GM19452 (cell line): ENCODE measurements at regions not wholly inside any gene's neighbourhood (a gene's known extent, or its start where the extent isn't known, plus 50 kb on each side); places are given as distances from the start of the nearest gene placed in this dataset.
"Not testable (repeated sequence)": the region's sequence is repeated elsewhere in the genome, so short reads cannot be mapped to it uniquely, and the experiment has no call there.

ENCODE experiments used
- ATAC-seq: cut with Tn5 transposase; IDR thresholded peaks from one replicate; pipeline ENCODE4 v1.9.1; 2021; ENCODE audit not compliant: unreplicated experiment

DNA sequence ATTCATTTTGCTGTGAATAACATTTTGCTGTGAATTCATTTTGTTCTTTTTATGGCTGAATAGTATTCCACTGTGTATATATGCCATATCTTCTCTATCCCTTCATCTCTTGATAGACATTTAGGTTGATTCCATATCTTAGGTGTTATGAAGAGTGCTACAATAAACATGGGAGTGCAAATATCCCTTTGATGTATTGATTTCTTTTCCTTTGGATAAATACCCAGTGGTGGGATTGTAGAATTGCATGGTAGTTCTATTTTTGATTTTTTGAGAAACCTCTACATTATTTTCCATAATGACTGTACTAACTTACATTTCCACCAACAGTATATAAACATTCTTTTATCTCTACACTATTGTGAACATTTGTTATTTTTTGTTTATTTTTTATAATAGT lies 555.9 kb downstream of the PDHA2 start:
- ATAC-seq = no peak

DNA sequence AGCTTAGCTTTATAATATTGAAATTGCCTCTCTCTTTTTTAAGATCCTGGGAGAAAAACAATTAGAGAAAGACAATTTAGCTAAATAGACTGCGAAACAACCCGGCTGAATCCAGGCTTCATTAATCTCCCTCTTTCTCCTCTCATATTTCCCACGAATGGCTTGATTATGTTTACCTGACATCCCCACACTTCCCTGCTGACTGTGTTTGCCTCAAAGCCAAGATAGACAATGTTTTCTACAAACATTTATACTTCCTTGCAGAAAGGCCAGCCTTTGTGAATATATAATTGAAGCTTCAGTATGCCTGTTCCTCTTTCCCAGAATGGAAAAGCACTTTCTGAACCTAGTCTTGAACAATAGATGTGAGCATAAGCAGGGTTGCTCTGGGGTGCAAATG lies 566.8 kb downstream of the PDHA2 start:
- ATAC-seq = no peak

DNA sequence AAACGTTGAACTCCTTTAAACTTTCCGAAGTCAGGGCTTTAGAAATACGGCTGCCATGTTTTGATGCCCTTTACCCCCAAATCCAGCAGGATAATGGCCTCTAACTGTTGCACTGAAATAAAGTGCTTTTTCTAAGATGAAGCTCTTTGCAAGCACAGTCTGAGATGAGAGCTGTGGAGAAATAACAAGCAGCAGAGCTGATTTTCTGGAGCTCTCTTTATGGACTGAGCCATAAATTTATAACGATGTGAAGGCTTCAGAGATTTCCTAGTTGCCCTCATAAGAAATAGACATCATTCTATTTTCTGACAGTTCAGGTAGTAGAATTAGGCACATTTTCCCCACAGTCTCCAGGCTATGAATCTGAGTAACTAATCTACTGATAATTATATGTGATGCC lies 567.3 kb downstream of the PDHA2 start:
- ATAC-seq = no peak

DNA sequence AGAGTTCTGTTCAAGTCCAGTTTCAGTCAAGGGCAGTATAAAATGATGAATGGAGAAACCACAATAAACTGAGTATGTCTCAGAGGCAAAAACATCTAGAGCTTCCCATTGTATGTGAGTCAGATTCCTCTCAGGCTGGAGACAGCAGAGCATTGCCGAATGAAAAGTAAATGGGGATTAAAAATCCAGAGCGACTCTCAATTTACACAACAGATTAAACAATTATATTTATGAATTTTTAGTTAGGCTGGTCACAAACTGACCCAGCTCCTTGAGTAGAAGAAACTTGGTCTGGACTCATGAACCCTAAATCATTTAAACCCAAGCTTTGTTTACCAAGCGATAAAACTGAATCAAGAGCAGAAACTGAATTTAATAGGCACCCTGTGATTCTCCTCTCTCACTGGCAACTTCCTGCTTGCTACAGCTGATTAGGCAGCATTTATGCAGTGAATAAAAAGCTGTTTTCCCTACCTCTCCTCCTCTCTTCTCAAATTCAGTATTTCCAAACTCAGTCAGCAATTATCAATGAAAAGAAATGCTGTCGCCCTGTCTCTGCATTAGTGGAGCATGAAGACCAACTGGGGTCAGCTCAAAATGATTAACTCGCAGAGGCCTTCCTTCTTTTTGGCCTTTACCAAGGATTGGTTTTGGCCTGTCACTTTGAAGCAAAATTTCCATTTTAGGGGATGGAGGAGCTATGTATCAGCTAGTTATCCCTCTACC lies 568.0 kb downstream of the PDHA2 start:
- ATAC-seq = no peak

DNA sequence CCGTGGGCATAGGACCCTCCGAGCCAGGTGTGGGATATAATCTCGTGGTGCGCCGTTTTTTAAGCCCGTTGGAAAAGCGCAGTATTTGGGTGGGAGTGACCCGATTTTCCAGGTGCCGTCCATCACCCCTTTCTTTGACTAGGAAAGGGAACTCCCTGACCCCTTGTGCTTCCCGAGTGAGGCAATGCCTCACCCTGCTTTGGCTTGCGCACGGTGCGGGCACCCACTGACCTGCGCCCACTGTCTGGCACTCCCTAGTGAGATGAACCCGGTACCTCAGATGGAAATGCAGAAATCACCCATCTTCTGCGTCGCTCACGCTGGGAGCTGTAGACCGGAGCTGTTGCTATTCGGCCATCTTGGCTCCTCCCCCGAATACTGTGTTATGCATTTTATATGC lies 575.0 kb downstream of the PDHA2 start:
- not testable (repeated sequence) for ATAC-seq

DNA sequence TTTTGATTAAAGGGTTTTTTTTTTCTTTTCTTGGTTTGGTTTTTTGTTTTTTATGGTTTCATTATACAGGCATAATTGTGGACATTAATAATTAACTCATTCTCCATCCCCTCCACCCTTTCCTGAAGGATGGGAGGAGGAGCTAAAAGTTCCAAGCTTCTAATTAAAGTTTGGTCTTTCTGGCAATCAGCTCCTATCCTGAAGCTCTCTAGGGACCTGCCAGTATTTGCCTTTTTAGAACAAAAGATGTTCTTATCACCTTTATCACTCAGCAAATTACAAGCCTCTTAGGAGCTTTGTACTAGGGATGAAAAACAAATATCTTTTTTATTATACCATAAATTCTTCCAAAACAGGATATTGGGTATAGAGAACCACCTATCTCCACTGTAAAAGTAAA lies 589.8 kb downstream of the PDHA2 start:
- ATAC-seq = no peak

DNA sequence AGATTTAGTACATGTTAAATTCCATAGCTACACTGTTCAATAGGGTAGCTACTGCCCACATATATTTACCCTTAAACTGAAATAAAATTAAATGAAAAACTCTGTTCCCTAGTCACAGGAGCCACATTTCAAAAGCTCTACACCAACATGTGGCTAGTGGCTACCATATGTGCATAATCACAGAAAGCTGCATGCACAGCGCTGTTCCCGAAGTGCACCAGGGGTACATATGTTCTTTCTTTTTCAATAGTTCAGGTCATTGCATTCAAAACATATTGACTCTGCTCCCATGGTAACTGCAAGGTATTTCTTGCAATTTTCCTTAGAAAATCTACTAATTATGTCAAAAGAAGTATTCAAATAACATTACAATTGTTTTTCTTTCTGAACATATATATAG lies 591.2 kb downstream of the PDHA2 start:
- no peak for ATAC-seq

DNA sequence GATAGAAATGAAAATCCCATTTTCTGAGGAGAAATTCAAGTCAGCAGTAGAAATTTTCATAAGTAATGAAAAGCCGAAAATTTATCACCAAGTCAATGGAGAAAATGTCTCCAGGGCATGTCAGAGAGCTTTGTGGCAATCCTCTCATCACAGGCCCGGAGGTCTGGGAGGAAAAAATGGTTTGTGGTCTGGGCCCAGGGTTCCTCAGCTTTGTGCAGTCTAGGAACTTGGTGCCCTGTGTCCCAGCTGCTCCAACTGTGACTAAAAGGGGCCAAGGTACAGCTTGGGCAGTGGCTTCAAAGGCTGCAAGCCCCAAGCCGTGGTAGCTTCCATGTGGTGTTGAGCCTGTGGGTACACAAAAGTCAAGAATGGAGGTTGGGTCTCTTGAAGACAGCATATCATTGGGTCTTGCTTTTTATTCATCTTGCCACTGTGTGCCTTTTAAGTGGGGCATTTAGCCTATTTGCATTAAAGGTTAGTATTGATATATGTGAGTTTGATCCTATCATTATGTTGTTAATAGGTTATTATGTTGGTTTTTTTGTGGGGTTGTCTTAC lies 608.5 kb downstream of the PDHA2 start:
- ATAC-seq = no peak

DNA sequence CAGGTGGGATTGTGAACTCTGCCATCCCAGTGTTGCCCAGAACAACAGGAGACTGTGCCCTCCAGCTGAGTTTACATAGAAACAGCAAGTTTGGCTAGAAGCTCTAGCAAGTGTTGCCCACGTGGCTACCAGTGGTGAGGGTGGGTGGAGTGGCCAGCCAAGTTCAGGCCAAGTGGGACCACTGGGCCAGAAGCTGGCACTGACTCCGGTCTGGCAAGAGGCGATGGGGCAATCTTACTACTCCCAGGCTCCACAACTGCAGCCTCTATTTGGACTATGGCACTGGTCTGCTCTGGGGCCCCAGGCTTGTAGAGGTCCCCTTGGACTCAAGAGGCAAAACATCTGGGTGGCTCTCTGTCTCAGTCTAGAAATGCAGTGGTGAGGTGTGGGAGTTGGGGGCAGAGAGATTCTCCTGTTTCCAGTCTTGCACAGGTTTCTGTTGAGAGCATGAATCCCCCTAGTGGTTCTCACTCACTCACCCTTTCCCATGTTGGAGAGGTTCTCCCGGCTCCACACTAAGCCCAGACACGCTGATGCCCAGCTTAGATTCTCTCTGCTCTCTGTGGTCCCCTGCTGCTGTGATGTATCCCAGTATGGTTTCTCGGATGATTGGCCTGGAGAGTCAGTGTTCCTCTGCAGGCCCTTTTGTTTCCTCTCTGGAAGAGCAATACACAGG lies 615.3 kb downstream of the PDHA2 start:
- no peak for ATAC-seq

DNA sequence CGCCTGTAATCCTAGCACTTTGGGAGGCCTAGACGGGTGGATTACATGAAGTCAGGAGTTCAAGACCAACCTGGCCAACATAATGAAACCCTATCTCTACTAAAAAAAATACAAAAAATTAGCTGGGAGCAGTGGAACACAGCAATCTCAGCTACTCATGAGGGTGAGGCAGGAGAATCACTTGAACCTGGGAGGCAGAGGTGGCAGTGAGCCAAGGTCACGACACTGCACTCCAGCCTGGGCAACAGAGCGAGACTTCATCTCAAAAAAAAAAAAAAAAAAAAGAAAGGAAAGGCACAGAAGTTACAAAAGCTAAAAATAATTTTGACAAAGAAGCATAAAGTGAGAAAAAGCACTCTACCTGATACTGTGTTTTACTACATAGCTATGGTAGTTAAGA lies 618.1 kb downstream of the PDHA2 start:
- not testable (repeated sequence) for ATAC-seq

DNA sequence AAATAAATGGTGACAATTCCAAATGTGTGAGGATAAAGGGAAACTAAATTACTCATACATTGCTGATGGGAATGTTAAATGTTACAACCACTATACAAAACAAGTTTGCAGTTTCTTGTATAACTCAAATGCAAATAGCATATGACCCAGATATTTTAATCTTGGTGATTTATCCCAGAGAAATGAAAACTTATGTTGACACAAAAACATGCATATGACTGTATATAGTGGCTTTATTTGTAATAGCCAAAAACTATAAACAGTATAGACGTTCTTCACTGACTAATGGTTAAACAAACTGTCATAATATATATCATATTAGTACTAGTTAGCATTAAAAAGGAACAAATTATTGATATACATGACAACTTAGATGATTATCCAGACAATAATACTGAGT lies 619.2 kb downstream of the PDHA2 start:
- no peak for ATAC-seq

DNA sequence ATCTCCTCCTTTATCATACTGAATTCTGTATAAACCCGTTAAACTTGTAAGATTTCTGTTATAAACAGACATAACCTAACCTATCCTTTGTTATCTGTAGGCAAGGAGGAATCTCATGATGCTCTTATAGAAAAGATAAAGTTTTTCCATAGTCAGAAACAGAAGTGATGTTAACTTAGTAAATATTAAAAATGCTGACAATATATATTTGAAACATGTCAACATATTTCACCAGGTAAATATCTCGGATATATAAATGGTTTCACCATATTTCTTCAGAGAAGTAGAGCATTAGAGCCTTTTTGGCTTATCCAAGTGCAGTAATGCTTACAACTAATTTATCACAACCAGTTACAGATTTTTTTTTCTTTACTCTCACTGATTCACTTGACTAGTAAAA lies 625.9 kb downstream of the PDHA2 start:
- no peak for ATAC-seq

DNA sequence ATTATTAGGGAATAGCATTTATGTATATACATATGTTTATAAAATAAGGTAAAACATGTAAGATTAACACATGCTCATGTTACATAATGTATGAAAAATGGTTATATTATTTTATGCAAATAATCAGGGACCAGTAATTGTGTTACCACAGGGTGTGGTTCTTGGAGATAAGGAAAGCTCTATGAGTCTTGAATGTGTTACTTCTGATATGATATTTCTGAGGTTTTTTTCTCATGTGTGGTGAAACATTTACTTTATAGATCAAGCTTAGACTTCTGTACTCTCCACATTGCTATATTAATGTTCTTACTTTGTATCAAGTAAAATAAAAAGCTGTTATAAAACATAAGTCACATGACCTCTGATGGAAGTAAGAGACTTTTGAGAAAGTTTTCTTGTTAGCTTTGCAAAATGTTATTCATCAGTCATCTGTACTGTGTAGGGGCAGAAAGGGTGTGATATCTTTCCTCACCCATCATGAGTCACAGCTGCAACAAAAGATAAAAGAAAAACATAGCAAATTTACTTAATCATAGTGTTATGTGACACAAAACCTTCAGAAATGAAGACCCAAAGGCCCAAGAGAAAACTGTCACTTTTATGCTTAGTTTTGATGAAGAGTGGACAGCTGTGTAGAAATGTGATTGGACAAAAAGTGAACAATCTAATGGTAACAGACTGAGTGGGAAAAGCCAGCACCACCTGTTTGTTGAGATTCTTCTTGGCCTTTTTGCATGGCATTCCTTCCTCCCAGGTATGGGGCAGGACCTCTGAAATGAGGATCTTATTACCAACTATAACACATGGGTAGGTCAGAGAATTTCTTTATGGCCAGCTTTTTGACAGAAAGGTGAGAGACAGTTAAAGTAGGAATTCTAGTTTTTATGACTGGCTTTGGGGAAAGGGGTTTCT lies 632.3 kb downstream of the PDHA2 start:
- ATAC-seq = no peak

DNA sequence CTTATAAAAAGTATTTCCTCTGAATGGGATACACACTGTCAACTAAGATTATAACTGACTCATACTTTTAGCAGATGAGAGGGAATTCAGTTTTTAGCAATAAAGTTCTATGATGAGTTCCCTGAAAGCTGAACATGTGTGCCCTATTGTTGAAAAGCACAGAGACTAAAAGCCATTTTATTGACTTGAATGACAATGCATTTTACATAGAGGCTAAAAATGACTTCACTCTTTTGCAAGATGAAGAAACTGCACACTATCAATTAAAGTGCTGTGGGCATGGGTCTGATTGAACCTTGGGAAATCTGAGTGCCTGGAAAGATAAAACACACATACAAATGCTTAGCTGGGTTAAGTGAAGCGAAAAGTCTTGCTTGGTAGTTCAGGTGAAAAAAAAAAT lies 633.4 kb downstream of the PDHA2 start:
- ATAC-seq = no peak

DNA sequence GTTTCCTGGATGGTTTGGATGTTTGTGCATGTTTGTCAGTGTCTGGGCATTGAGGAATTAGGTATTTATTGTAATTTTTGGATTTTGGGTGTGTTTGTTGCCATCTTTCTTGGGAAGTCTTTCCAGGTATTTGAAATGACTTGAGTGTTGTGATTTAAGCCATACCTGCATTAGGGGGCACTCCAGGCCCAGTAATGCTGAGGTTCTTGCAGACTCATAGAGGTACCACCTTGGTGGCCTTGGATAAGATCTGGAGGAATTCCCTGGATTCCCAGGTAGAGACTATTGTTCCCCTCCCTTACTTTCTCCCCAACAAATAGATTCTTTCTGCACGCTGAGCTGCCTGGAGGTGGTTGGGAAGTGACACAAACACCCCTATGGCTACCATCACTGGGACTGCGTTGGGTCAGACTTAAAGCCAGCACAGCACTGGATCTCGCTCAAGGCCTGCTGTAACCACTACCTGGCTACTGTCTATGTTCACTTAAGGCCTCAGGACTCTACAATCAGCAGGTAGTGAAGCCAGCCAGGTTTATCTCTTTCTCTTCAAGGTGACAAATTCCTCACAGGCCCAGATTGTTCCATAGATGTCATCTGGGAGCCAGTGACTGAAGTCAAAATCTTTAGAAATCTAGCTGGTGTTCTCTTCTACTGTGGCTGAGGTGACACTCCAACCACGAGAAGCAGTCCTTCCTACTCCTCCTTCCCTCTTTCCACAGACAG lies 643.6 kb downstream of the PDHA2 start:
- no peak for ATAC-seq

DNA sequence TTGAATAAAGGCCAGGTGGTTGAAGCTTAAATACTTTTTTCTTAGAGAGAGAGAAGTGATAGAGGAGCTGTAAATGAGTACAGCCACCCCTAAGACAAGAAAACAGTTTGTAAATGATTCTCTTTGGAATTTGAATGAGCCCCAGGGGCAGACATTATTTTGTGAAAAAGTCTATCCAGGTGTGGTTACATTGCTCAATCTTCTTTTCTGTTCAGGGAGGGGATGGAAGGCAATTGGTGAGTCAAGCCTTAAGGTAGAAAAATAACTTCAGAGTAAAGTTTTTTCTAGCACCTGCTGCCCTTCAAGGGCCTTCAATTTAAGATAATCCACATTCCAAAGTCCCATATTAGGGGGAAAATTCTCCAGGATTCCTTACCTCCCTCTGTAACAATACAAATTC lies 646.7 kb downstream of the PDHA2 start:
- no peak for ATAC-seq

DNA sequence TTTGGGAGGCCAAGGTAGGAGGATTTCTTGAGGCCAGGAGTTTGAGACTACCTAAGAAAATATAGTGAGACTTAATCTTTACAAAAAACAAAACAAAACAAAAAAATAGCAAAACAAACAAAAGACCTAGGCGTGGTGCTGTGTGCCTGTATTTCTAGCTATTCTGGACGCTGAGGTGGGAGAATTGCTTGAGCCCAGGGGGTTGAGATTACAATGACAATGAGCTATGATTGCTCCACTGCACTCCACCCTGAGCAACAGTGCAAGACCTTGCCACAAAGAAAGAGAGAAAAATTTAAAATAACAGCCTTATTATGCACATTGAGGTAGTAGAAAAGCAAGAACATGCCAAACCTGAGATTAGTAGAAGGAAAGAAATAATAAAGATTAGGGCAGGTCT lies 657.7 kb downstream of the PDHA2 start:
- ATAC-seq = no peak

DNA sequence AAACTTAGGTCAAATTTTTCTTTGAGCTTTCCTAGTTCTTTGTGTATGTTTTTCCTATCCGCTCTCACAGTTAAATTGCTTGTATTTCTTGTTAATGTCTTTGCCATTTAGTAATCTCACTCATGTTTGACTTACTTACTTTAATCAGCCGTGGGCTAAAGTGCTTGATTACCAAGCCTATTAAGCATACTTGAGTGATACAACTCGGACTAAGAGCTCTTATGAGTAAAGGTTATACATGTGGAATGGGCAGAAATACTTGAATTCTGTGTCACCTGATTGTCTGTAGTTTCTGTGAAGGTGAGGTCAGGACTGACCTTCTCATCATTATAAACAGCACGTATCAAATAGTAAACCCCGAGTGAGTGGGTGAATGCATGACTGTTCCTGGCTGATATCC lies 664.5 kb downstream of the PDHA2 start:
- no peak for ATAC-seq

DNA sequence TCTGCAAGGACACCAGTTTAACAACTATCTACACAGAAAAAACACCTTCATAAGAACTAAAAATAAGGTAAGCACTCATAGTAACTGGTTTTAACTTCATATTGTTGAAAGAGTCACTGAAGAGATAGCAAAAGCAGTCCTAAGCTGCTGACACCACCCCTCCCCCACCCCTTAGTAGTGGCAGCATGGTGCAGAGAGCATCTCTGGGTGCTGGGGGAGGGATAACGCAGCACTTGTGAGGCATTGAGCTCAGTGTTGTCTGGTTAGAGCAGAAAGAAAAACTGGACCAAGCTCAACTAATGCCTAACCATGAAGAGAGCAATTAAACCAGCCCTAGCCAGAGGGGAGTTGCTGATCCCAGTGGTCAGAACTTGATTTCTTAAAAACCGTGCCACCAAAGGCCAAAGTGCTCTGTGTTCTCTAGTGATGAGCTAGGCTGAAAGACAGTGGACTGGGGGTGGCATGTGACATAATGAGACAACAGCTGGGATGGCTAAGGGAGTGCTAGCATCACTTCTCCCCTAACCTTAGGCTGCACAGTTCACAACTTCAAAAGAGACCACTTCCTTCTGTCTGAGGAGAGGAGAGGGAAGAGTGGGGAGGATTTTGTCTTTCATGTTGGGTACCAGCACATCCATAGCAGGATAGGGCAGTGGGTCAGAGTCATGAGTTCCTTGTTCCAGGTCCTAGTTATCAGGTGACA lies 669.3 kb downstream of the PDHA2 start:
- ATAC-seq = no peak

DNA sequence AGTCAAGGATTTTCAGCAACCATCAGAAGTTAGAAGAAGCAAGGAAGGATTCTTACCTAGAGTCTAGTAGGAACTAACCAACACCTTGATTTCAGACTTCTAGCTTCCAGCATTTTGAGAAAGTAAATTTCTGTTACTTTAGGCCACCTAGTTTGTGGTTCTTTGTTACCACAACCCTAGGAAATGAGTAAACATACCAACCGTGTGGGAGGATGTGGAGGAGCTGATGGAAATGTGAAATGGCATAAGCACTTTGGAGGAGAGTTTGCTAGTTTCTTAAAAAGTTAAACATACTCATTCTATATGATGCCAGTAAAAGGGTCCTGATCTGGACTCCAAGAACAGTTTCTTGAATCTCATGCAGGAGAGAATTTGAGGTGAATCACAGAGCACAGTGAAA lies 679.4 kb downstream of the PDHA2 start:
- ATAC-seq = no peak
